ENCODE measurements at regions not wholly inside any gene's neighbourhood (a gene's known extent, or its start where the extent isn't known, plus 50 kb on each side); places are given as distances from the start of the nearest gene placed in this dataset.
"Not testable (repeated sequence)": the region's sequence is repeated elsewhere in the genome, so short reads cannot be mapped to it uniquely, and the experiment has no call there.

DNA sequence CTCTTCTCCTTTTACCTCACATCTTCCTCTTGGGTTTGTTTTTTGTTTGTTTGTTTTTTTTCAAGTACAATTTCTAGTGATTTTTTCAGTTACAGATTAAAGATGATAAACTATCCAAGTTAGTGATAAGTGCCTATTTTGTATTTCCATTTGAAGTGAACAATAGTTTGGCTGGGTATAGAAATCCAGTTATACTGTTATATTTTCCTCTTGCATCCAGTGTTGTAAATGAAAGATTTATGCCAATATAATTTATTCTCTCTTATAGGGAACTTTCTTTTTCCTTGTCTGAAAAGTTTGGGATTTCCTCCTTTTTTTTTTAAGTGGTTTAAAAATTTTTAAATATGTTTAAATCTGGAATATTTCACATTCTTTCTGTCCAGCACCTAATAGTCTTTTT is 169.4 kb downstream of the CPEB2 start:
- Histone ChIP-seq H3K27ac (ENCODE audit: low read depth, low read length) (no peak overlapping the region), H3K4me2 (ENCODE audit: low read depth, low read length, poor library complexity, severe bottlenecking) (no peak overlapping the region), H3K4me3 (ENCODE audit: insufficient read depth, low read length, poor library complexity, severe bottlenecking) (no peak overlapping the region), H3K9me2 (replicated peaks; ENCODE audit: insufficient read depth, low read length) (no peaks in the 10 kb centered on the region), H3K9me3 (ENCODE audit: insufficient read depth, low read length) (0 out of 2 replicates have a peak, but pooled peaks cover 6% of the 10 kb centered on the region), H3K79me2 (ENCODE audit: insufficient read depth, low read length) (no peaks in the 10 kb centered on the region), H3K36me3 (ENCODE audit: low read length) (0 out of 2 replicates have a peak, but pooled peaks cover 2% of the 10 kb centered on the region), H2AFZ (ENCODE audit: low read depth, low read length, severe bottlenecking) (no peak overlapping the region), H3K27me3 (ENCODE audit: low read length) (no peaks in the 10 kb centered on the region), H3K9ac (ENCODE audit: low read length) (no peak overlapping the region), H4K20me1 (ENCODE audit: low read depth, low read length) (no peaks in the 10 kb centered on the region), H3F3A (ENCODE audit: insufficient read depth) (no peaks in the 10 kb centered on the region)
- TF ChIP-seq, protein P1, sequence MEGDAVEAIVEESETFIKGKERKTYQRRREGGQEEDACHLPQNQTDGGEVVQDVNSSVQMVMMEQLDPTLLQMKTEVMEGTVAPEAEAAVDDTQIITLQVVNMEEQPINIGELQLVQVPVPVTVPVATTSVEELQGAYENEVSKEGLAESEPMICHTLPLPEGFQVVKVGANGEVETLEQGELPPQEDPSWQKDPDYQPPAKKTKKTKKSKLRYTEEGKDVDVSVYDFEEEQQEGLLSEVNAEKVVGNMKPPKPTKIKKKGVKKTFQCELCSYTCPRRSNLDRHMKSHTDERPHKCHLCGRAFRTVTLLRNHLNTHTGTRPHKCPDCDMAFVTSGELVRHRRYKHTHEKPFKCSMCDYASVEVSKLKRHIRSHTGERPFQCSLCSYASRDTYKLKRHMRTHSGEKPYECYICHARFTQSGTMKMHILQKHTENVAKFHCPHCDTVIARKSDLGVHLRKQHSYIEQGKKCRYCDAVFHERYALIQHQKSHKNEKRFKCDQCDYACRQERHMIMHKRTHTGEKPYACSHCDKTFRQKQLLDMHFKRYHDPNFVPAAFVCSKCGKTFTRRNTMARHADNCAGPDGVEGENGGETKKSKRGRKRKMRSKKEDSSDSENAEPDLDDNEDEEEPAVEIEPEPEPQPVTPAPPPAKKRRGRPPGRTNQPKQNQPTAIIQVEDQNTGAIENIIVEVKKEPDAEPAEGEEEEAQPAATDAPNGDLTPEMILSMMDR (IDR thresholded peaks at IDR 0.05; ENCODE audit: insufficient read depth, low read length, poor library complexity, severe bottlenecking), result no peak
- TF ChIP-seq EZH2phosphoT487 (conservative IDR thresholded peaks at IDR 0.05; ENCODE audit: low read length), result no peak

DNA sequence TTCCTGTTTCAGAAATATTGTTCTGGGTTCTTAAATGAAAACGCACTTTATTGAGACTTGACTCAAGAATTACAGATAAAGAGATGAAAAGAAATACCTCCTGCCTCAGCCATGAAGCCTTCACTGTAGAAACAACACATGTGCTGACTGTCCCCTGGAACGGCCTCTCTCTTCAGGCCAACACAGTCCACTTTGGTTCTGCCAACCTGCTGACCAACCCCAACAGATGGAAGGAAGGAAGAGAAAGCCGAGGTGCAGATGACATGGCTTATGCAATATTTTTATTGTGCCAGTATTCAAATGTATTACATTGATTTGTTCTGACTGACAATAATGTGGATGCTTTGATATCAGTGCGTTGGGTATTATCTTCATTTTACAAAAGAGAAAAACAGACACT is 171.0 kb downstream of the CPEB2 start:
- H4K20me1 ChIP-seq (ENCODE audit: low read depth, low read length), result no peaks in the 10 kb centered on the region
- H2AFZ ChIP-seq (ENCODE audit: low read depth, low read length, severe bottlenecking), result no peak overlapping the region

DNA sequence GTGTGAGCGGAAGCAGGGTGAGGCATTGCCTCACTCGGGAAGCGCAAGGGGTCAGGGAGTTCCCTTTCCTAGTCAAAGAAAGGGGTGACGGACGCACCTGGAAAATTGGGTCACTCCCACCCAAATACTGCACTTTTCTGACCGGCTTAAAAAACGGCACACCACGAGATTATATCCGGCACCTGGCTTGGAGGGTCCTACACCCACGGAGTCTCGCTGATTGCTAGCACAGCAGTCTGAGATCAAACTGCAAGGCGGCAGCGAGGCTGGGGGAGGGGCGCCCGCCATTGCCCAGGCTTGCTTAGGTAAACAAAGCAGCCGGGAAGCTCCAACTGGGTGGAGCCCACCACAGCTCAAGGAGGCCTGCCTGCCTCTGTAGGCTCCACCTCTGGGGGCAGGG is 171.9 kb downstream of the CPEB2 start:
- not testable (repeated sequence) for H4K20me1 ChIP-seq (ENCODE audit: low read depth, low read length); H2AFZ ChIP-seq (ENCODE audit: low read depth, low read length, severe bottlenecking); H3K4me2 ChIP-seq (ENCODE audit: low read depth, low read length, poor library complexity, severe bottlenecking); H3K27ac ChIP-seq (ENCODE audit: low read depth, low read length); H3K27me3 ChIP-seq (ENCODE audit: low read length); H3K36me3 ChIP-seq (ENCODE audit: low read length); H3K9me3 ChIP-seq (ENCODE audit: insufficient read depth, low read length); H3F3A ChIP-seq (ENCODE audit: insufficient read depth); H3K4me3 ChIP-seq (ENCODE audit: insufficient read depth, low read length, poor library complexity, severe bottlenecking); H3K9me2 ChIP-seq (replicated peaks; ENCODE audit: insufficient read depth, low read length); H3K79me2 ChIP-seq (ENCODE audit: insufficient read depth, low read length); H3K9ac ChIP-seq (ENCODE audit: low read length)

More for the DNA sequence above, 171.0 kb downstream of the CPEB2 start:
- Histone ChIP-seq H3K27ac (ENCODE audit: low read depth, low read length) (no peak overlapping the region), H3K4me2 (ENCODE audit: low read depth, low read length, poor library complexity, severe bottlenecking) (no peak overlapping the region), H3K9me2 (replicated peaks; ENCODE audit: insufficient read depth, low read length) (no peaks in the 10 kb centered on the region), H3K9ac (ENCODE audit: low read length) (no peak overlapping the region), H3K27me3 (ENCODE audit: low read length) (no peaks in the 10 kb centered on the region), H3K9me3 (ENCODE audit: insufficient read depth, low read length) (0 out of 2 replicates have a peak, but pooled peaks cover 6% of the 10 kb centered on the region), H3K79me2 (ENCODE audit: insufficient read depth, low read length) (no peaks in the 10 kb centered on the region), H3K36me3 (ENCODE audit: low read length) (0 out of 2 replicates have a peak, but pooled peaks cover 2% of the 10 kb centered on the region), H3K4me3 (ENCODE audit: insufficient read depth, low read length, poor library complexity, severe bottlenecking) (no peak overlapping the region), H3F3A (ENCODE audit: insufficient read depth) (no peaks in the 10 kb centered on the region)
- TF ChIP-seq, protein P1 (IDR thresholded peaks at IDR 0.05; ENCODE audit: insufficient read depth, low read length, poor library complexity, severe bottlenecking), result no peak
- TF ChIP-seq EZH2phosphoT487 (conservative IDR thresholded peaks at IDR 0.05; ENCODE audit: low read length), result no peak

DNA sequence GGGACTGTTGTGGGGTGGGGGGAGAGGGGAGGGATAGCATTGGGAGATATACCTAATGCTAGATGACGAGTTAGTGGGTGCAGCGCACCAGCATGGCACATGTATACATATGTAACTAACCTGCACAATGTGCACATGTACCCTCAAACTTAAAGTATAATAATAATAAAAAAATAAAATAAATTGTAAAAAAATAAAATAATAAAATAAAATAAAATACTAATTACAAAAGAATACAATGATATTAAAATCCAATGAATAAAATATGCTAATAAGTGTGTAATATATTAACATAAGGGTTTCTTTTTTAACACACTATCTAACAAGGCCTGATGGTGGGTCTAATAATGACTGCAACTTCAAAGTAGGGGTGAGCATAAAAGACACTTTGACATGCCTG is 177.6 kb downstream of the CPEB2 start:
- H3K79me2 ChIP-seq (ENCODE audit: insufficient read depth, low read length); H4K20me1 ChIP-seq (ENCODE audit: low read depth, low read length): not testable (repeated sequence)

More for the DNA sequence above, 177.6 kb downstream of the CPEB2 start:
- not testable (repeated sequence) for H2AFZ ChIP-seq (ENCODE audit: low read depth, low read length, severe bottlenecking); H3K4me3 ChIP-seq (ENCODE audit: insufficient read depth, low read length, poor library complexity, severe bottlenecking); H3K9me3 ChIP-seq (ENCODE audit: insufficient read depth, low read length); H3K9ac ChIP-seq (ENCODE audit: low read length); H3K27me3 ChIP-seq (ENCODE audit: low read length); H3K9me2 ChIP-seq (replicated peaks; ENCODE audit: insufficient read depth, low read length); H3K36me3 ChIP-seq (ENCODE audit: low read length); H3K27ac ChIP-seq (ENCODE audit: low read depth, low read length); H3K4me2 ChIP-seq (ENCODE audit: low read depth, low read length, poor library complexity, severe bottlenecking); H3F3A ChIP-seq (ENCODE audit: insufficient read depth)

All from SU-DHL-6 (cell line).